Pancreas (tissue), 10 donors: ENCODE measurements at regions not wholly inside any gene's neighbourhood (a gene's known extent, or its start where the extent isn't known, plus 50 kb on each side); places are given as distances from the start of the nearest gene placed in this dataset.
A peak's percentile ranks its signal among the peaks of the same experiment; 100 is the strongest.

Experiments
- ATAC-seq, 4 donors: fragments of 200-7000 bp; cut with Tn5 transposase; one replicate each; pipeline versions ENCODE4 v1.8.0 to v1.9.1; 2020; ENCODE audit warnings: mild to moderate bottlenecking in 4 of 4, moderate library complexity in 4 of 4
- DNase-seq, 6 donors: peaks; one replicate each; pipeline ENCODE4 v3.0.0-alpha.2; 2020
- FAIRE-seq: peaks from 2 replicates; lab custom pipeline; 2012; peaks lifted over from hg19 to GRCh38; lab: Jason Lieb, UNC
- H3K27ac ChIP-seq, 4 donors: fragments of 200-600 bp; sonication (generic); 1 replicate in 3 of 4; 2 replicates in 1 of 4; pipeline versions ENCODE4 v1.5.0 to v1.8.0; 2020
- H3K27me3 ChIP-seq, 4 donors: fragments of 200-600 bp; one replicate each; pipeline ENCODE4 v1.8.0; 2021
- H3K36me3 ChIP-seq, 3 donors: fragments of 200-600 bp; sonication (generic) in 1 of 3; one replicate each; pipeline versions ENCODE4 v1.5.0 to v1.8.0; 2020 to 2021
- H3K4me1 ChIP-seq, 3 donors: fragments of 200-600 bp; one replicate each; pipeline ENCODE4 v1.8.0; 2021
- H3K4me3 ChIP-seq, 4 donors: fragments of 200-600 bp; sonication (generic) in 2 of 4; one replicate each; pipeline versions ENCODE4 v1.5.0 to v1.8.0; 2020 to 2021
- H3K9me3 ChIP-seq, 4 donors: fragments of 200-600 bp; one replicate each; pipeline ENCODE4 v1.8.0; 2021
- WGBS, 2 donors: extraction: QIAGEN DNeasy Blood & Tissue Kit; methylation state at CpG; one replicate each; pipeline ENCODE4 v1.1.7; 2013; 5-methylcytosine and 5-hydroxymethylcytosine counted together
- intact Hi-C, 3 donors: fragments of 100-400 bp; cut with DNase I; formaldehyde crosslinking; loops; one replicate each; pipeline versions ENCODE4 v1.11.1 to v1.14.2; 2022
- TF ChIP-seq, protein P1 (sequence below), 4 donors: fragments of 200-600 bp; sonication (generic) in 3 of 4; IDR thresholded peaks; one replicate each; pipeline versions ENCODE4 v1.5.0 to v1.8.0; 2021; ENCODE audit warnings: antibody characterized with exemption in 4 of 4
- donor health status: healthy with polysubstance abuse.
- donor health status: DM: no; HTN: no; CAD: no; lungs with moderate emphysema.
- donor health status: DM: no; HTN: no; CAD: no.
- donor health status: control.
- donor health status: control.
- donor health status: Bipolar disorder and iron deficiency.
- donor health status: DM: yes; HTN: yes; CAD: no.
- donor health status: DM: no; HTN: no; CAD: no.
- donor health status: DM: no; HTN: no; CAD: no.
- donor health status: DM: yes; HTN: yes; CAD: no.

DNA sequence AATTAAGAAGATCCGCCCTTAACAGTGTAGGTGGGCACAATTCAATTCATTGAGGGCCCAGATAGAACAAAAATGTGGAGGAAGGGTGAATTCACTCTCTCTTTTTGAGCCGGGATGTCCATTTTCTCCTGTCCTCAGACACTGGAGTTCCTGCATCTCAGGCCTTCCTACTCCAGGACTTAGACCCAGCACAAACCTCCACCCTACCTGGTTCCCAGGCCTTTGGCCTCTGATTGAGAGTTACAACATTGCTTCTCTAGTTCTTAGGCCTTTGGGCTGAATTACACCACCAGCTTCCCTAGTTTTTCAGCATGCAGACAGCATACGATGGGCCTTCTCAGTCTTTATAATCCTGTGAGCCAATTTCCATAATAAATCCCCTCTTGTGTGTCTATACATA is 87.8 kb upstream of the TMEM17 start:
- WGBS, 2 donors, result 87 to 96% methylated on average over 3 of the region's 3 CpGs

DNA sequence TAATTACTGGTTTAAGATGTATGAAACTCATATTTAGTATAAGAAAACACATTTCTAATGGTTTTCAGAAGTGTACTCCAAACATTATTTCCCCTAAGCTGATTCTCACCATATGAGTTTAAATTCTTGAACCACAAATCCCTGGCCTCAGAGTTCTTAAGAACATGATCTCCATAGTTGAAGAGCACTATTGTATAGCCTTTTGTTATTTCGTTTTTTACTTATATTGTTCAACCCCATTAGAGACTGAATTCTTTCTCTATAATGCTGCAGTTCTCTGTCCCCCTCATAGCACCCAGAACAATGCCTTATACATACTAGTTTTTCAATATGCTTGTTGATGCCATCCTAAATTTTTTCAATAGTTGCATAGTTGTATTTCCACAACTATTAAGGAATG is 85.5 kb upstream of the TMEM17 start:
- FAIRE-seq (no peak), ATAC-seq (no peak), DNase-seq (no peak)
- H3K27me3 ChIP-seq, result no peaks in the 10 kb centered on the region
- no peaks in the 10 kb centered on the region for H3K36me3 ChIP-seq
- 56 to 62% methylated on average over 1 of the region's 1 CpG for WGBS, 2 donors
- H3K27ac ChIP-seq, result no peak overlapping the region
- no peak overlapping the region for H3K4me3 ChIP-seq
- intact Hi-C loops, result no loop called here
- H3K9me3 ChIP-seq, result no peaks in the 10 kb centered on the region
- TF ChIP-seq, protein P1, sequence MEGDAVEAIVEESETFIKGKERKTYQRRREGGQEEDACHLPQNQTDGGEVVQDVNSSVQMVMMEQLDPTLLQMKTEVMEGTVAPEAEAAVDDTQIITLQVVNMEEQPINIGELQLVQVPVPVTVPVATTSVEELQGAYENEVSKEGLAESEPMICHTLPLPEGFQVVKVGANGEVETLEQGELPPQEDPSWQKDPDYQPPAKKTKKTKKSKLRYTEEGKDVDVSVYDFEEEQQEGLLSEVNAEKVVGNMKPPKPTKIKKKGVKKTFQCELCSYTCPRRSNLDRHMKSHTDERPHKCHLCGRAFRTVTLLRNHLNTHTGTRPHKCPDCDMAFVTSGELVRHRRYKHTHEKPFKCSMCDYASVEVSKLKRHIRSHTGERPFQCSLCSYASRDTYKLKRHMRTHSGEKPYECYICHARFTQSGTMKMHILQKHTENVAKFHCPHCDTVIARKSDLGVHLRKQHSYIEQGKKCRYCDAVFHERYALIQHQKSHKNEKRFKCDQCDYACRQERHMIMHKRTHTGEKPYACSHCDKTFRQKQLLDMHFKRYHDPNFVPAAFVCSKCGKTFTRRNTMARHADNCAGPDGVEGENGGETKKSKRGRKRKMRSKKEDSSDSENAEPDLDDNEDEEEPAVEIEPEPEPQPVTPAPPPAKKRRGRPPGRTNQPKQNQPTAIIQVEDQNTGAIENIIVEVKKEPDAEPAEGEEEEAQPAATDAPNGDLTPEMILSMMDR (IDR thresholded peaks at IDR 0.05), result no peak
- peaks cover 0 to 7% (median 7%) of the 10 kb centered on the region in 3 donors for H3K4me1 ChIP-seq

More for the DNA sequence above, 87.8 kb upstream of the TMEM17 start:
- Histone ChIP-seq H3K27me3 (no peaks in the 10 kb centered on the region), H3K27ac (no peak overlapping the region), H3K36me3 (no peaks in the 10 kb centered on the region), H3K4me1 (peaks cover 0 to 7% (median 7%) of the 10 kb centered on the region in 3 donors), H3K9me3 (no peaks in the 10 kb centered on the region), H3K4me3 (no peak overlapping the region)
- intact Hi-C loops, result no loop called here
- TF ChIP-seq, protein P1 (IDR thresholded peaks at IDR 0.05), result no peak
- FAIRE-seq (no peak), DNase-seq (no peak), ATAC-seq (no peak)

DNA sequence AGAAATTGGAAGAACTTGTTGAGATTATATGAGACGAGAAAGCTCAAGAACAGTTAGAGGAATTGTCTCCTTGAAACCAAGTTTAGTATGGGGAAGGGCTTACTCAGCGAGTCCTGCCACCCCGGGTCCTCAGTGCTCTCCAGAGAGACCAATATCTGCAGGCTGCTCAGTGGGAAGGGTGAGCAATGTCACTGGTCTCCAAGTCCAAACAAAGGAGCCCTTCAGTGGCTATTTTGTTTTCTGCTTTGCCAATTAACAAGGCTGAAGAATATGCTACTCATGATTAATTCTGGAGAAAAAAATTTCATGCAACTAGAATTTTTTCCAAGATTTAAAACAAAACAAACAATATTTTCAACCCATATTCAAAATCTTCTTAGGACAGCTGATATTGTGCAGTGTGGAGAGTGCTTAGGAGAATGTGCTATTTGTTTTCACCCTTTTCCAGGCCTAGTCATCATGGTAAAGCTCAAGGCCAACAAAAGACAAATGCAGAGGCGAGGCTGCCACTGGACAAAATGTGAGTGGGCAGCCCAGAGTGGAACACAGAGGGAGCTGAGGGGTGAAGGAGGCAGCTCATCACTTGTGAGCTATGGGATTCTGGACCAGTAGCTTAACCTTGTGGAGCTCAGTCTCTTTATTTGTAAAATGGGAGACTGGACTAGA is 83.8 kb upstream of the TMEM17 start:
- intact Hi-C loops, result no loop called here
- FAIRE-seq, result no peak
- 72 to 74% methylated on average over 4 of the region's 4 CpGs for WGBS, 2 donors
- DNase-seq, result no peak
- Histone ChIP-seq H3K4me1 (peaks cover 0 to 7% (median 0%) of the 10 kb centered on the region in 3 donors), H3K36me3 (no peaks in the 10 kb centered on the region), H3K27me3 (no peaks in the 10 kb centered on the region), H3K27ac (no peak overlapping the region), H3K9me3 (no peaks in the 10 kb centered on the region), H3K4me3 (no peak overlapping the region)
- no peak for ATAC-seq
- TF ChIP-seq, protein P1 (IDR thresholded peaks at IDR 0.05), result no peak

DNA sequence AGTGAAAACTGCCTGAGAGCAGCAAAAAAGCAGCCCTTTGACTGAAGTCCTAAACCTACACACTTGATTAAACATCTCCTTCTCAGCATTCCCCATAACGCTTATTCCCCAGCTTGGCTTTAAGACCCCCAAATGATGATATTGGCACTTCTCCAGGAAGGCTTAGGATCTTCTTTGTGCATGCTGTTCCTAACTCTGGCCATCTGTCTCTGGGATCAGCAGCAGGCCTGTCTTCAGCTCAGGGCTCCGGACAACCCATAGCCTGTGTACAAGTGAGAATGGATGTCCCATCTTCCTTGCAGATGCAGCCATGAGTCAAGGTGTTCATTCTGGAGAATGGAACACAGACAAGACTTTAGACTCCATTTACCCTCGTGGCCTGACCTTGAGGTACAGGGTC is 81.6 kb upstream of the TMEM17 start:
- no peaks in the 10 kb centered on the region for H3K36me3 ChIP-seq
- H3K4me3 ChIP-seq, result no peak overlapping the region
- peaks cover 0 to 7% (median 0%) of the 10 kb centered on the region in 3 donors for H3K4me1 ChIP-seq
- ATAC-seq (no peak), FAIRE-seq (no peak), DNase-seq (no peak)
- TF ChIP-seq, protein P1 (IDR thresholded peaks at IDR 0.05), result no peak
- H3K27me3 ChIP-seq, result no peaks in the 10 kb centered on the region
- WGBS, 2 donors, result 77 to 79% methylated on average over 3 of the region's 3 CpGs
- no peak overlapping the region for H3K27ac ChIP-seq
- H3K9me3 ChIP-seq, result no peaks in the 10 kb centered on the region
- intact Hi-C loops, result no loop called here

DNA sequence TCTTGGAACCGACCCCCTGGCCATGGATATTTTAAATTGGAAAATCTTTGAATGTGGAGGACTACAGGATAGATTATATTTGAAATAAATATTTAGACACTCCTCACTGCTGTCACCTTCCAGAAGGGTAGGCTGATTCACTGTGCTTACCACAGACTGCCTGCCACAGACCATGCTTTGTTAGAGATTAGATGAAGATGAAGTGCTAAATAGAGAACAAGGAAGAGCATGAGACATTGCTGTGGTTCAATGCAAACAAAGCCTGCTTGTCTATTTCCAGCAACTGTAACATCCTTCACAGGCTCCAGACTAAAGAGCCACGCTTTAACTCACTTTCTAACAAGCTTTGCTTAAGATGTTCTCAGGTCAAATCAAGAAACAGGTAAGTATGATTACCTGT is 81.0 kb upstream of the TMEM17 start:
- intact Hi-C loops, result no loop called here
- H3K27ac ChIP-seq, result no peak overlapping the region
- FAIRE-seq, result no peak
- peaks cover 0 to 7% (median 0%) of the 10 kb centered on the region in 3 donors for H3K4me1 ChIP-seq
- no peaks in the 10 kb centered on the region for H3K36me3 ChIP-seq
- TF ChIP-seq, protein P1 (IDR thresholded peaks at IDR 0.05), result no peak
- H3K27me3 ChIP-seq, result no peaks in the 10 kb centered on the region
- H3K9me3 ChIP-seq, result no peaks in the 10 kb centered on the region
- 94 to 96% methylated on average over 2 of the region's 2 CpGs for WGBS, 2 donors
- peak in 1 of 4 donors; percentile 14 for ATAC-seq
- DNase-seq, result no peak
- H3K4me3 ChIP-seq, result no peak overlapping the region
